ENCODE measurements at regions not wholly inside any gene's neighbourhood (a gene's known extent, or its start where the extent isn't known, plus 50 kb on each side); places are given as distances from the start of the nearest gene placed in this dataset.

- H3K4me2 ChIP-seq (ENCODE audit: low read length): no peak overlapping the region
- H3K36me3 ChIP-seq (replicated peaks; ENCODE audit: low read depth, low read length): no peaks in the 10 kb centered on the region
- no peak overlapping the region for H2AFZ ChIP-seq (ENCODE audit: low read depth, low read length)
- H3K4me3 ChIP-seq (ENCODE audit: low read length): no peak overlapping the region
- no peaks in the 10 kb centered on the region for H3K9me3 ChIP-seq (ENCODE audit: insufficient read depth, low read length)
- H3K27ac ChIP-seq (ENCODE audit: low read length): no peak overlapping the region
- no peaks in the 10 kb centered on the region for H3K27me3 ChIP-seq (ENCODE audit: low read depth, low read length)
- no peaks in the 10 kb centered on the region for H3K79me2 ChIP-seq (ENCODE audit: low read length)
- no peaks in the 10 kb centered on the region for H3K4me1 ChIP-seq (ENCODE audit: low read length)
- H4K20me1 ChIP-seq (ENCODE audit: insufficient read depth, low read length): no peaks in the 10 kb centered on the region
- no peak overlapping the region for H3K9ac ChIP-seq (ENCODE audit: low read length)
- TF ChIP-seq CTCF (IDR thresholded peaks at IDR 0.05; ENCODE audit: low read depth, low read length) (no peak), EZH2phosphoT487 (IDR thresholded peaks at IDR 0.05; ENCODE audit: low read depth) (no peak)
Observed at GRCh38 chrX:19172741-19173140, 50.5 kb upstream of the ADGRG2 start.

GRCh38 chrX:19174401-19175025 lies 52.2 kb upstream of the ADGRG2 start:
- H3K4me1 ChIP-seq (ENCODE audit: low read length): no peaks in the 10 kb centered on the region
- H3K9ac ChIP-seq (ENCODE audit: low read length): no peak overlapping the region
- H3K79me2 ChIP-seq (ENCODE audit: low read length): no peaks in the 10 kb centered on the region
- H3K27ac ChIP-seq (ENCODE audit: low read length): no peak overlapping the region
- no peaks in the 10 kb centered on the region for H3K27me3 ChIP-seq (ENCODE audit: low read depth, low read length)
- H3K4me3 ChIP-seq (ENCODE audit: low read length): no peak overlapping the region
- H4K20me1 ChIP-seq (ENCODE audit: insufficient read depth, low read length): no peaks in the 10 kb centered on the region
- H3K9me3 ChIP-seq (ENCODE audit: insufficient read depth, low read length): no peaks in the 10 kb centered on the region
- H2AFZ ChIP-seq (ENCODE audit: low read depth, low read length): no peak overlapping the region
- H3K36me3 ChIP-seq (replicated peaks; ENCODE audit: low read depth, low read length): no peaks in the 10 kb centered on the region
- no peak overlapping the region for H3K4me2 ChIP-seq (ENCODE audit: low read length)
- TF ChIP-seq EZH2phosphoT487 (IDR thresholded peaks at IDR 0.05; ENCODE audit: low read depth) (no peak), CTCF (IDR thresholded peaks at IDR 0.05; ENCODE audit: low read depth, low read length) (no peak)

- Histone ChIP-seq H3K27me3 (ENCODE audit: low read depth, low read length) (no peaks in the 10 kb centered on the region), H4K20me1 (ENCODE audit: insufficient read depth, low read length) (no peaks in the 10 kb centered on the region), H3K36me3 (replicated peaks; ENCODE audit: low read depth, low read length) (no peaks in the 10 kb centered on the region), H2AFZ (ENCODE audit: low read depth, low read length) (no peak overlapping the region), H3K9ac (ENCODE audit: low read length) (no peak overlapping the region), H3K4me2 (ENCODE audit: low read length) (no peak overlapping the region), H3K27ac (ENCODE audit: low read length) (no peak overlapping the region), H3K4me3 (ENCODE audit: low read length) (no peak overlapping the region), H3K9me3 (ENCODE audit: insufficient read depth, low read length) (no peaks in the 10 kb centered on the region), H3K79me2 (ENCODE audit: low read length) (no peaks in the 10 kb centered on the region), H3K4me1 (ENCODE audit: low read length) (no peaks in the 10 kb centered on the region)
- no peak for TF ChIP-seq CTCF (IDR thresholded peaks at IDR 0.05; ENCODE audit: low read depth, low read length)
- no peak for TF ChIP-seq EZH2phosphoT487 (IDR thresholded peaks at IDR 0.05; ENCODE audit: low read depth)
Observed at GRCh38 chrX:19176901-19177630, 54.8 kb upstream of the ADGRG2 start.

- Histone ChIP-seq H3K4me3 (ENCODE audit: low read length) (no peak overlapping the region), H4K20me1 (ENCODE audit: insufficient read depth, low read length) (no peaks in the 10 kb centered on the region), H3K36me3 (replicated peaks; ENCODE audit: low read depth, low read length) (no peaks in the 10 kb centered on the region), H3K4me1 (ENCODE audit: low read length) (no peaks in the 10 kb centered on the region), H3K9me3 (ENCODE audit: insufficient read depth, low read length) (no peaks in the 10 kb centered on the region), H3K27ac (ENCODE audit: low read length) (no peak overlapping the region), H3K4me2 (ENCODE audit: low read length) (no peak overlapping the region), H3K79me2 (ENCODE audit: low read length) (no peaks in the 10 kb centered on the region), H3K27me3 (ENCODE audit: low read depth, low read length) (no peaks in the 10 kb centered on the region), H2AFZ (ENCODE audit: low read depth, low read length) (no peak overlapping the region), H3K9ac (ENCODE audit: low read length) (no peak overlapping the region)
- TF ChIP-seq CTCF (IDR thresholded peaks at IDR 0.05; ENCODE audit: low read depth, low read length): no peak
- no peak for TF ChIP-seq EZH2phosphoT487 (IDR thresholded peaks at IDR 0.05; ENCODE audit: low read depth)
Observed at GRCh38 chrX:19177721-19178120, 55.5 kb upstream of the ADGRG2 start.

Data from OCI-LY3 (cell line).